ENCODE measurements at regions not wholly inside any gene's neighbourhood (a gene's known extent, or its start where the extent isn't known, plus 50 kb on each side); places are given as distances from the start of the nearest gene placed in this dataset.
"Not testable (repeated sequence)": the region's sequence is repeated elsewhere in the genome, so short reads cannot be mapped to it uniquely, and the experiment has no call there.

DNA sequence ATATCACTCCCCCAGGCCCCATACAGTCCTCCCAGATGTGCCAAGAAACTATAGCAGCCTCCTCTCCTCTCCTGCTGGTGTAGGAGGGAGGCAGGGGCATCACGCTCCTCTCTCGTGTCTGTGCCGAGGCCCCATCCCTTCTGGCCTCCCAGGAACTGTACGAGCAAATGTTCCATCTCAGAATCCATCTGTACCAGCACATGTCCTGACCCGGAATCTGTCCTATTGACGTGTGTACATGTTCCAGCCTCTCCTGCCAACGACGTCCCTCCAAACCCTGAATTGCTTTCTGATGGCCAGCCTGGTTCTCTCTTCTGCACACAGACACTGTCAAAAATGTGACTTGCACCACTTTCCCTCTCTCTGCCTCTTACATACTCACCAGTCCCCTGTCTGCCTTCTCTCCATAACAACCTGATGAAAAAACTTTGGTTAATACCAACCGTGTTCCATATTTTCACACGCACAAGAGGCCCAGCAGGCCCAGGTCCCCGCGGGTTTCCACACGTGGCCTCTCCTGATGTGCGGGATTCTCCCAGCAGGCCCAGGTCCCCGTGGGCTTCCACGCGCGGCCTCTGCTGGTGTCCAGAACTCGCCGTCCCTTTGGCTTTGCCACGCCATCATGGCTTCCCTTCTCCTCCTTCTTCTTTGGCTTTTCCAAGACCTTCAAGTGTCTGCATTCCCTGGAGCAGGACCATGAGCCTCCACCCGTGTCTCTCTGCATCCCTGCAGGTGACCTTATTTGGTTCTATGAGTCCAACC is 125.2 kb upstream of the THBS2 start:
- no peak for DNase-seq (ENCODE audit: low read depth)

DNA sequence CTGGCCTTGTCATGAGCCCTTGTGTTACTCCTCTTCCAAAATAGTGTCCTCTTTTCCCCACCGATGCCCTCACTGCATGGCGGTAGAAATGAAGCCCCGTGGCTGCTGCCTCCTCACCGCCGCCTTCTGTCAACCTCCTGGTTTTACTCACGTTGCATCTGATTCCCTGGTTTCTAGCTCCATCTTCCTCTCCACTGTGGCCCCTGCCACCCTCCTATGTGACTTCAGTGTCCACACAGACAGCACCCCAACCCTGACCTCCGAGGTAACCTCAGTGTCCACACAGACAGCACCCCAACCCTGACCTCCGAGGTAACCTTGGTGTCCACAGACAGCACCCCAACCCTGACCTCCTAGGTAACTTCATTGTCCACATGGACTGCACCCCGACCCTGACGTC is 122.8 kb upstream of the THBS2 start:
- DNase-seq (ENCODE audit: low read depth) = no peak

- DNase-seq (ENCODE audit: low read depth) = no peak
Observed at GRCh38 chr6:169372589-169372988, 118.9 kb upstream of the THBS2 start.

DNA sequence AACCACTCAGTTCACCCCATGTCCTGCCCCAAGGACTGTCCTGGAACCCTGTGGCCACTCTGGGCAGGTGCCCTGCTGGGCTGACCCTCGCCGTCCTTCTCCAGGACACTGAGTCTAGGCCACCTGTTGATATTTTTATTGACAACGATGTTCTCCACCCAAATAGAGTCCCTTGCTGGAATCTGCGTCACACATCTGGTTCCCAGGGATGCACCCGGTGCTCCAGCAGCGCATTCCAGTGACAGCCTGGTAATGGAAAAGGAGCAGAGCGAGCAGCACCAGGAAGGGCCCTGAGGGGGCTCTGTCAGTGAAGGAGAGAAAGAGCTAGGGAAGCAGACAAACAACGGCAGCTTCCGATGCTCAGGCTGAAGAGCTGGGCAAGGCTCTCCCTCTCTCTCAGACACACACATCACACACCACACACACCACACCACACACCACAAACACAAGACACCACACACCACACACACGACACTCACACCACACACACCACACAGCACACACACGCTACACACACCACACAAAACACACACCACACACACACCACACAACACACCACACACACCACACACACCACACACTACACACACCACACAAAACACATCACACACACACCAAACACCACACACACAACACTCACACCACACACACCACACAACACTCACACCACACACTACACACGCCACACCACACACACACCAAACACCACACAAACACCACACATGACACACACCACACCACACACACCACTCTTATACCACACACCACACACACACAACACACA is 117.9 kb upstream of the THBS2 start:
- DNase-seq (ENCODE audit: low read depth) = peak; percentile 21

GRCh38 chr6:169370666-169371343 is 117.2 kb upstream of the THBS2 start:
- DNase-seq (ENCODE audit: low read depth) = no peak

- peak; percentile 37 for DNase-seq (ENCODE audit: low read depth)
Observed at GRCh38 chr6:169370054-169370453, 116.4 kb upstream of the THBS2 start.

GRCh38 chr6:169368200-169368599 is 114.6 kb upstream of the THBS2 start:
- no peak for DNase-seq (ENCODE audit: low read depth)

GRCh38 chr6:169367507-169367906 is 113.9 kb upstream of the THBS2 start:
- no peak for DNase-seq (ENCODE audit: low read depth)

- DNase-seq (ENCODE audit: low read depth) = no peak
Observed at GRCh38 chr6:169366258-169366901, 112.7 kb upstream of the THBS2 start.

DNA sequence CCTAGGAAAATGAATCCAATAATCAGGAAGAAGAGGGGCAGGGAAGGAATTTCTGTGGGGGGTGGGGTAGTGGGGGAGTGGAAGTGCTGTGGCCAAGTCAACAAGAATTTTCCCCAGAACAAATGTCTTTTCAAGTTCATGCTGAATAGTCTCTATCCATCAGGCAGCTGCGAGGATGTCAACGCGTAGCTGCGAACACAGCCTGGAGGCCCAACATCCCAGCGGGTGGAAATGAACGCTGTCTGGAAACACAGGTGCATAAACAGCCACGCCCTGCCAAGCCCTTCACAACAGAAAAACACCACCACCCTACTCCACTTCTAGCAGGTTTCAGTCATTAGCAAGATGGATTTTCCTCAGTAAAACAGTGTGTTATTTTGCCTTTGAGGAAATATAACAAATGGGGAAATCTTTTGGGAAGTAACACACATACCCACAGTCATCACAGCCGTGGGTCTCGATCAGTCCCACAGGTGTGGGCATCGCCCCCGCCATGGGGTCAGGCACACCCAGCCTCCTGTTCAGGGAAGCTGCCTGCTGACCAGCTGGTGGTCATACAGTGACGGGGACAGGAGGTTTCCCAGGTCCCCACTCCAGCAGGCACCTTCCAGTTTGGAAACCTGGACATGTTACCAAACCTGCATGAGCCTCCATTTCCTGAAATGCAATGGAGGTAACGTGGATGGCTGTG is 112.1 kb upstream of the THBS2 start:
- DNase-seq (ENCODE audit: low read depth) = no peak

DNA sequence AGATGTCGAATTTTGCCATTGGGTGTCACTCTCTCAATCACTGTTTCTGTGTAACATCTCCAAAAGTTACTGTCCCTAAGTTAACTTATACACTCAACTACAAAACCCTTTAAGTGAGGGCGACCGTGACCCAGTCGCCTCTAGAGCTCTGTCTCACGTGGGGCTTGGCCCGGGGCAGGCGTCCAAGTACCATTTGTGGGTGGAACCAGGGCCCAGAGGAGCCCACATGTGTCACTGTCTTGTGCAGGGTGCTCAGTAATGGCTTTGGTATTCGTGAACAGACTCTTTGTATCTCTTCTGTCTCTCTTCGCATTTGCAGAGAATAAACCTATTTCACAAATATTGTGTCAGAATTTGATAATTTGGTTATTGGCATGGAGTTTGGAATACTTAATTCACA is 109.9 kb upstream of the THBS2 start:
- DNase-seq (ENCODE audit: low read depth) = no peak

- DNase-seq (ENCODE audit: low read depth) = no peak
Observed at GRCh38 chr6:169362501-169363121, 109.0 kb upstream of the THBS2 start.

DNA sequence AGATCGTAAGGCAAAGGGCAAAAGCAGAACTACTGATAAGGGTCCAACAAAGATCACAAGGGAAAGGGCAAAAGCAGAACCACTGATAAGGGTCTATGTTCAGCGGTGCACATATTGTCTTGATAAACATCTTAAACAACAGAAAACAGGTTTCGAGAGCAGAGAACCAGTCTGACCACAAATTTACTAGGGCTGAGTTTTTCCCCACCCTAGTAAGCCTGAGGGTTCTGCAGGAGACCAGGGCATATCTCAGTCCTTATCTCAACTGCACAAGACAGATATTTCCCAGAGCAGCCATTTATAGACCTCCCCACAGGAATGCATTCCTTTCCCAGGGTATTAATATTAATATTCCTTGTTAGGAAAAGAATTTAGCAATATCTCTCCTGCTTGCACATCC is 101.4 kb upstream of the THBS2 start:
- DNase-seq (ENCODE audit: low read depth) = not testable (repeated sequence)

DNA sequence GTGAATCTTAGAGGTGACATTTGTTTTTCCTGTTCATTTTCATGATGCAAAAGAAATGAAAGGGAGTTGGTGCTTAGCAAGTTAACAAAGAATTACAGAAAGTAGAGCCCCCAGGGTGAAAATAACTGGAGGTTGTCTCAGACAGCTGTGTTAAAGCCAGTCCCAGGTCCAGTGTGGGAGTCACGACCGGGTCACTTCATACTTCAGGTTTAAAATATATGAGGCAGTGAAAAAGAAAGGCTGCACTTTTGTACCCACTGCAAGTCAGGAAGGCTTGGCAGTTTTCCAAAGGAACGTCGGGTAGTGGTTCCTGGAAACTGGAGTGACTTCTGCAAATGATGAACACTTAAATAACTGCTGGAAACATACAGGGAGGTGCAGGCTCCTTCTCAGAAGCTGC is 91.5 kb upstream of the THBS2 start:
- no peak for DNase-seq (ENCODE audit: low read depth)

GRCh38 chr6:169344750-169345065 is 91.1 kb upstream of the THBS2 start:
- DNase-seq (ENCODE audit: low read depth) = no peak

DNA sequence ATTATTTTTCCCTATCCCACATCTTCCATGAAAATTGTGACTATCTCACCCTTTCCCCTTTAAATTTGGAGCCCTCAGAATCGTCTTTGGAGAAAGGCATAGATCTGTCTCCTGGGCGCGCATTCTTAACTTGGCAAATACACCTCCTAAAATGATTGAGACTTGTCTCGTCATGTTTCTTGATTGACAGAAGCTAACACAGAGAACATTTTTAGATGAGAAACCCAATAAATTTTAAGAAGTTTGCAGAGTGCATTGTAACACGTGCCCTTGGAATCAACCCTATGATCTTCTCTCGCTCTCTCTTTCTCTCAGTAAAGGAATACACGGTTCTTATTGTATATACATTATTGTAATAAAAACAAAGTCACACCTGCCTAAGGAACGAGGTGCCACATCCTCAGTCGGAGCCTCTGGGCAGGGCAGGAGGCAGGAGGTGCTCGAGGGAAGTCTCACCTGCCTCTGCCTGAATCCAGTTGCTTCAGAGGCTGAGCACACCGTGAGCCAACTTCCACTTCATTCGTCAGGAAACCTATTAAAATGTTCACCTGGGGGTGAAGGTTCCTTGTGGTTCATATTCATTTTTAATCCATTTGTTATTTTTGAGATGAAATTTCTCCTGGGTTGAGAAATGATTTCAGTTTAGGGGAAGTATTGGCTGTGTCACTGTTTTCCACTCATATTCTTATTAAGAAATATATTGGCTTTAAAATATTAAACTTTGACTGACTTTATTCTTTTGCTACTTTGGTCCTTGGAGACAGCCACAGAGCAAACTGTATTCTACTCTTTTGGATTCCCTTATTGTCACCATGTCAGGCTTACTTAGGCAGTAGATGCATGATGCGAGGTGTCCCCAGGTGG is 90.5 kb upstream of the THBS2 start:
- no peak for DNase-seq (ENCODE audit: low read depth)

DNA sequence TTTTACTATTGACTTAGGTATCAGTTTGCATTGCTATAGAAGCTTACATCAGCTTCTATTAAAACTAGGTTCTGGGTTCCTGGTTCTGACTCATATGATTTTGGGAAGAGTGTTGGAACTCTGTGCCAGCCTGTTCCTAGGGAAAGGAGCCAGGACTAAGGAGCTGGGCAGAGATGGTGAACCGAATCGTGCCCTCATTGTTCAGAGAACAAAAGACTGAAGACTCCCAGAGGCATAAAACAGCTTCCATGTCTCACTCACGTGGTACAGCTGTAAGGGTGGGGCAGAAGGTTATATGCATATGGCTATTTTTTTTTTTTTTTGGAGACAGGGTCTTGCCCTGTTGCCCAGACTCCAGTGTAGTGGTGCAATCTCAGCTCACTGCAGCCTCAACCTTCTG is 89.1 kb upstream of the THBS2 start:
- no peak for DNase-seq (ENCODE audit: low read depth)

GRCh38 chr6:169341706-169342105 is 88.1 kb upstream of the THBS2 start:
- no peak for DNase-seq (ENCODE audit: low read depth)

DNA sequence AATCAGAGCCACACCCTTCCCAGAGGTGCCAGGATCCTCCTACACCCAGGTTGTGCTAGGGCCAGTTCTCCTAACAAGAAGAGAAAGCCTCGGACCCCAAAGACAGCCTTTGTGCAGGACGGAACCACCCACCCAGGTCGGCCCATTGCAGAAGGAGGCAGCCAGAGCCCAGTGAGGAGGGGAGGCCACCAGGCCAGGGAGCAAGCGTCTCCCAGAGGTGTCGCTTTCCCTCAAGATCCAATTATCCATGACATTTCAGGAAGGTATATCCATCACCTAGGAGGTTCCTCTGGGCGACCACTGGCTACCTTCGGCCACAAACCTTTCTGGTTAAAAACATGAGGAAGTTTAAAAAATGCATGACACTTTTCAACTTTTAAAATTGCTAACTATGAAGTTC is 87.4 kb upstream of the THBS2 start:
- DNase-seq (ENCODE audit: low read depth) = no peak

GRCh38 chr6:169340395-169340794 is 86.7 kb upstream of the THBS2 start:
- peak; percentile 80 for DNase-seq (ENCODE audit: low read depth)
